ENCODE measurements at regions not wholly inside any gene's neighbourhood (a gene's known extent, or its start where the extent isn't known, plus 50 kb on each side); places are given as distances from the start of the nearest gene placed in this dataset.

DNA sequence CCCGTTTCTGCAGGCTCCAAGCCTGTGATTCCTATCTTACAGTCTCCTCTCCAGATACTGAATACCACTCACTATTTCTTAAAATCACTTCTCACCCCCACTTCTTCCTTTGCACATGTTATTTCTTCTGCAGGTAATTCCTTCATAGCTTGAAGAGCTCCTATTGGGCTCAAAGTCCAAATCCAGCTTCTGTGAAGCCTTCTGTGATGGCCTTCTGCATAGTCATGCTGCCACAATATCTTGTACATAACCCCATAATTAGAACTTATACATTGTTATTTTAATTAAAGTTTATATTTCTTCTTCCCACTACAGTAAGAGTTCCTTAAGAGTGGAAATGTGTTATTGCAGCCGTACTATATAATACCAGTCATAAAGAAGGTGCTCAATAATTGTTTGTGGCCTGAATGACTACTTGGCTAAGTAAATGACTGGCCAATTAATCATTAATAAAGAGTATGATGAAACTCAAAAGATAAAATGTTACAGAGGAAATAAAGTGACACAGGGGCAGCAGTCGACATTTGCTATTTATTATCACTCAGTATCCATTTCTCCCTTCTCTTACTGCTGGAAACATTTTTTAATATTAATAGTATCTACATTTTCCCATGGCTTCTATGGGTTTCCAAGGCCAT is 886.6 kb downstream of the TTLL7 start:
- TF ChIP-seq ZBTB7A (IDR thresholded peaks at IDR 0.05; ENCODE audit: low read depth), result no peak
- no peak for TF ChIP-seq TCF12 (IDR thresholded peaks at IDR 0.05; ENCODE audit: low read depth)

DNA sequence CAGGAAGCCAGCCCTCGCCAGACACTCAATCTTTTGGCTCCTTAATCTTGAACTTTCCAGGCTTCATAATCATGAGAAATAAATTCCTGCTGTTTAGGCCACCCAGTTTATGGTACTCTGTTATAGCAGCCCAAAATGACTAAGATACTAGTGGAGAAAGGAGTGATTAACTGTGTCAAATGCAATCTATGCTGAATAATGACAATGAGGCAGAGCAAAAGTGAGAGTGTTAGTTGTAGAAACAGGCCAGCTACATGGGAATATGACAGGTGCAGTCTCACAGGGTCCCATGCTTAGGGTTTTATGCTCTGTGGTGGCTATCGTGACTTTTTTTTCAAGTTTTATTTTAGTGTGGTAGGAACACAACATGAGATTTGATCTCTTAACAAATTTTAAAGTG is 888.8 kb downstream of the TTLL7 start:
- TF ChIP-seq TAF1 (IDR thresholded peaks at IDR 0.05; ENCODE audit: low read depth), result no peak
- no peak for TF ChIP-seq TCF12 (IDR thresholded peaks at IDR 0.05; ENCODE audit: low read depth)
- no peak for TF ChIP-seq EP300 (IDR thresholded peaks at IDR 0.05; ENCODE audit: borderline replicate concordance)
- TF ChIP-seq, protein P1, sequence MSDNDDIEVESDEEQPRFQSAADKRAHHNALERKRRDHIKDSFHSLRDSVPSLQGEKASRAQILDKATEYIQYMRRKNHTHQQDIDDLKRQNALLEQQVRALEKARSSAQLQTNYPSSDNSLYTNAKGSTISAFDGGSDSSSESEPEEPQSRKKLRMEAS (IDR thresholded peaks at IDR 0.05), result no peak

DNA sequence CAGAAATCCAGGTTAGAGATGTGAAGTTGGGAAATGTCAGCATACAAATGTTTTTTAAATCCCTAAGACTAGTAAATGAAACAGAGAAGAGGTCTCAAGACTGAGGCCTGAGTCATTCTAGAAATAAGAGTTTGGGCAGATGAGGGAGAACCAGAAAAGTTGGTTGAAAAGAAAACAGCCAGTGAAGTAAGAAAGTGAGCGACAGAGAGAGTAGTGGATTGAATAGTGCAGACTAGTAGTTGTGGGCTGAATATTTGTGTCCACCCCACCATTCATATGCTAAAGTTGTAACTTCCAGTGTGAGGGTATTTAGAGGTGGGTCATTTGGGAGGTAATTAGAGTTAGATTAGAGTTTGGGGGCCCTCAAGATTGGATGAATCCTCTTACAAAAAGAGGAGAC is 889.2 kb downstream of the TTLL7 start:
- no peak for TF ChIP-seq CEBPB (IDR thresholded peaks at IDR 0.05)
- TF ChIP-seq CREB1 (IDR thresholded peaks at IDR 0.05; ENCODE audit: low read depth), result no peak
- no peak for TF ChIP-seq NFIC (IDR thresholded peaks at IDR 0.05)
- TF ChIP-seq TCF12 (IDR thresholded peaks at IDR 0.05; ENCODE audit: low read depth), result no peak
- no peak for TF ChIP-seq RAD21 (IDR thresholded peaks at IDR 0.05; ENCODE audit: low read depth)
- TF ChIP-seq FOXM1 (IDR thresholded peaks at IDR 0.05; ENCODE audit: borderline replicate concordance, low read depth), result no peak
- no peak for TF ChIP-seq TAF1 (IDR thresholded peaks at IDR 0.05; ENCODE audit: low read depth)
- TF ChIP-seq, protein P2, sequence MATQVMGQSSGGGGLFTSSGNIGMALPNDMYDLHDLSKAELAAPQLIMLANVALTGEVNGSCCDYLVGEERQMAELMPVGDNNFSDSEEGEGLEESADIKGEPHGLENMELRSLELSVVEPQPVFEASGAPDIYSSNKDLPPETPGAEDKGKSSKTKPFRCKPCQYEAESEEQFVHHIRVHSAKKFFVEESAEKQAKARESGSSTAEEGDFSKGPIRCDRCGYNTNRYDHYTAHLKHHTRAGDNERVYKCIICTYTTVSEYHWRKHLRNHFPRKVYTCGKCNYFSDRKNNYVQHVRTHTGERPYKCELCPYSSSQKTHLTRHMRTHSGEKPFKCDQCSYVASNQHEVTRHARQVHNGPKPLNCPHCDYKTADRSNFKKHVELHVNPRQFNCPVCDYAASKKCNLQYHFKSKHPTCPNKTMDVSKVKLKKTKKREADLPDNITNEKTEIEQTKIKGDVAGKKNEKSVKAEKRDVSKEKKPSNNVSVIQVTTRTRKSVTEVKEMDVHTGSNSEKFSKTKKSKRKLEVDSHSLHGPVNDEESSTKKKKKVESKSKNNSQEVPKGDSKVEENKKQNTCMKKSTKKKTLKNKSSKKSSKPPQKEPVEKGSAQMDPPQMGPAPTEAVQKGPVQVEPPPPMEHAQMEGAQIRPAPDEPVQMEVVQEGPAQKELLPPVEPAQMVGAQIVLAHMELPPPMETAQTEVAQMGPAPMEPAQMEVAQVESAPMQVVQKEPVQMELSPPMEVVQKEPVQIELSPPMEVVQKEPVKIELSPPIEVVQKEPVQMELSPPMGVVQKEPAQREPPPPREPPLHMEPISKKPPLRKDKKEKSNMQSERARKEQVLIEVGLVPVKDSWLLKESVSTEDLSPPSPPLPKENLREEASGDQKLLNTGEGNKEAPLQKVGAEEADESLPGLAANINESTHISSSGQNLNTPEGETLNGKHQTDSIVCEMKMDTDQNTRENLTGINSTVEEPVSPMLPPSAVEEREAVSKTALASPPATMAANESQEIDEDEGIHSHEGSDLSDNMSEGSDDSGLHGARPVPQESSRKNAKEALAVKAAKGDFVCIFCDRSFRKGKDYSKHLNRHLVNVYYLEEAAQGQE (IDR thresholded peaks at IDR 0.05; ENCODE audit: low read depth), result no peak
- TF ChIP-seq TEAD4 (IDR thresholded peaks at IDR 0.05), result no peak
- no peak for TF ChIP-seq YY1 (IDR thresholded peaks at IDR 0.05; ENCODE audit: low read depth)
- TF ChIP-seq, protein P1 (IDR thresholded peaks at IDR 0.05), result no peak
- TF ChIP-seq EGR1 (IDR thresholded peaks at IDR 0.05), result no peak
- no peak for TF ChIP-seq EP300 (IDR thresholded peaks at IDR 0.05; ENCODE audit: borderline replicate concordance)
- TF ChIP-seq, protein P3, sequence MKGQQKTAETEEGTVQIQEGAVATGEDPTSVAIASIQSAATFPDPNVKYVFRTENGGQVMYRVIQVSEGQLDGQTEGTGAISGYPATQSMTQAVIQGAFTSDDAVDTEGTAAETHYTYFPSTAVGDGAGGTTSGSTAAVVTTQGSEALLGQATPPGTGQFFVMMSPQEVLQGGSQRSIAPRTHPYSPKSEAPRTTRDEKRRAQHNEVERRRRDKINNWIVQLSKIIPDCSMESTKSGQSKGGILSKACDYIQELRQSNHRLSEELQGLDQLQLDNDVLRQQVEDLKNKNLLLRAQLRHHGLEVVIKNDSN (IDR thresholded peaks at IDR 0.05), result no peak
- TF ChIP-seq ZBTB7A (IDR thresholded peaks at IDR 0.05; ENCODE audit: low read depth), result no peak

DNA sequence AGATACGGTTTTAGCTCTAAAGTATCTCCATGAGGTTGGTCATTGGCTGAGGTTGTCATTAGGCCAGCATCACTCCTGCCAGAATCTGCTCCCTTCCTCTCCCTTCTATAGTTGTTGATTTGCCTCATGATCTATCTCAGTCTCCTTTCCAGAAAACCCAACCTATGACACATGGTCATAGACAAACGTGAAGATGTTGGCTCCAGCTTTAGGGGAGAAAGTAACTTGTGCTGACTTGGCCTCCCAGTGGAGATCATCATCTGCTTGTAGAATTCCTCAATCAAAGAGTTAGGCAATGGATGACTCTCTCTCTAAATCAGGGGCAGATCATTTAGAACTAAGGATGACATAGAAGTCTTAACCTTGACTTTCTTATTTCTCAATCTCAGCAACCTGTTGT is 894.4 kb downstream of the TTLL7 start:
- TF ChIP-seq, protein P1 (IDR thresholded peaks at IDR 0.05), result no peak
- no peak for TF ChIP-seq ZBTB7A (IDR thresholded peaks at IDR 0.05; ENCODE audit: low read depth)
- TF ChIP-seq NFIC (IDR thresholded peaks at IDR 0.05), result no peak
- no peak for TF ChIP-seq TAF1 (IDR thresholded peaks at IDR 0.05; ENCODE audit: low read depth)
- TF ChIP-seq, protein P2 (IDR thresholded peaks at IDR 0.05; ENCODE audit: low read depth), result no peak
- TF ChIP-seq EGR1 (IDR thresholded peaks at IDR 0.05), result no peak

DNA sequence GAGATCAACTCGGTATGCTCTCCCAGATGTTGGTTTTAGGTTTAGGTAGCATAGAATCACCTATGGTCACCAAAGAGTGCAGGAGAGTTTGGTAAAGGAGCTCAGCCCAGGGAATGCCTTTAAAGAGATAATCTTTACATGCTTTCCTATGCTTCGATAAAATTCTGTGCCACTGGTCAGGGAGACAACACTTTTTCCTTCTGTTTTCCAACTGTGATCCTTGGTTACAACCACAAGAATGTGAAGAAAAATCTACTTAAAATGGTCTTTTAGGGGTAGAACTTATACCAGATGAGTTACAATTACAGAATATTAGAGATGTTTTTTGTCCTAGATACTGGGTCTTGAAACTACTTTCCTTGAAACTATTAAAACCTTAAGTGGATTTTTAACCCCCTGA is 895.6 kb downstream of the TTLL7 start:
- TF ChIP-seq EGR1 (IDR thresholded peaks at IDR 0.05) (no peak), ZBTB7A (IDR thresholded peaks at IDR 0.05; ENCODE audit: low read depth) (no peak), CEBPB (IDR thresholded peaks at IDR 0.05) (no peak), YY1 (IDR thresholded peaks at IDR 0.05; ENCODE audit: low read depth) (no peak)
- TF ChIP-seq, protein P3 (IDR thresholded peaks at IDR 0.05), result no peak
- TF ChIP-seq, protein P1 (IDR thresholded peaks at IDR 0.05), result no peak

DNA sequence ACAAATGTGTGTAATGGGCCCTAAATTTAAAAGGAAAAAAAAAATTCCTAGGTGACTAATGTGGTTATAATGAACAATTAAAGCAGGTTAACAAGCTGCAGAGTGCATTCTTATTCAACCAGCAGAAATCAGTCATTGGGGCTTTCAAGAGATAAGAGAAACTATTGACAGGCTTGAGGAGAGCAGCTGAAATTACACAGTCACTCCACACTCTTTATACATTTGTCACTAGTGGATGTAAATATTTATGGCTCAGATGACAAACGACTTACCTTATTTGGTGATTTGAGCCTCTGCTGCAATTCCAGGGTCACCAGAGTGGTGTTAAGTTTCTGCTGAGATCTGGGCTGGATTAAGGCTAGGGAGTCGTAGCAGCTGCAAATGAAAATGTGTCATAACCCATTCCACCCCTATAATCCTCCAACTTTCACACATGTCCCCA is 896.3 kb downstream of the TTLL7 start:
- TF ChIP-seq CEBPB (IDR thresholded peaks at IDR 0.05) (peak; percentile 46), ZBTB7A (IDR thresholded peaks at IDR 0.05; ENCODE audit: low read depth) (no peak)

DNA sequence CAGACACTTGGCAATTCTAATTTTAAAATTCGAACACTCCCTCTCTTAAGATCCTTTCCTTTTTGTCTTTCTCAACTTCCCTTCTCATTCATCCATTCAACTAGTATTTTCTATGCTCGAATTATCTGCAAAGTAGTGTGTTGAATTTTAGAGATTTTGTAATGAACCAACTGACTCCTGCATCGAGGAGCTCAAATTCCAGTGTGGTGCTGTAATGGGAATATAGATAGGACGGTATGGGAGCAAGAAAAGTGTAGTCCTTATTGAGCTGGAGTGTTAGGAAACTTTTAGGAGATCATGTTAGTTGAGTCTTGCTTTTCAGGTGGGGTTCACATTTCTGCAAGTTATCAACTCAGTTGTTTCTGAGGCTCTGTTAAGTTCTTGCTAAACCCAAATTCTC is 897.5 kb downstream of the TTLL7 start:
- TF ChIP-seq FOXM1 (IDR thresholded peaks at IDR 0.05; ENCODE audit: borderline replicate concordance, low read depth) (no peak), TCF12 (IDR thresholded peaks at IDR 0.05; ENCODE audit: low read depth) (no peak), NFIC (IDR thresholded peaks at IDR 0.05) (no peak), EP300 (IDR thresholded peaks at IDR 0.05; ENCODE audit: borderline replicate concordance) (no peak), CREB1 (IDR thresholded peaks at IDR 0.05; ENCODE audit: low read depth) (no peak), EGR1 (IDR thresholded peaks at IDR 0.05) (no peak), TEAD4 (IDR thresholded peaks at IDR 0.05) (no peak), RAD21 (IDR thresholded peaks at IDR 0.05; ENCODE audit: low read depth) (no peak), YY1 (IDR thresholded peaks at IDR 0.05; ENCODE audit: low read depth) (no peak), TAF1 (IDR thresholded peaks at IDR 0.05; ENCODE audit: low read depth) (no peak), ZBTB7A (IDR thresholded peaks at IDR 0.05; ENCODE audit: low read depth) (no peak)
- TF ChIP-seq, protein P2 (IDR thresholded peaks at IDR 0.05; ENCODE audit: low read depth), result no peak
- TF ChIP-seq, protein P3 (IDR thresholded peaks at IDR 0.05), result no peak
- TF ChIP-seq, protein P1 (IDR thresholded peaks at IDR 0.05), result no peak

All from Ishikawa (cell line).